HCT116 (cell line): ENCODE measurements at regions not wholly inside any gene's neighbourhood (a gene's known extent, or its start where the extent isn't known, plus 50 kb on each side); places are given as distances from the start of the nearest gene placed in this dataset.

Source experiments
- CTCF ChIP-seq, 3 experiments: fragments of 200-600 bp in 1 of 3; sonication (generic) in 1 of 3; IDR thresholded peaks in 2 of 3; conservative IDR thresholded peaks in 1 of 3; 2 replicates each; pipeline ENCODE4 v1.5.1; 2012 to 2017; ENCODE audit warnings: low read depth in 2 of 3, low read length in 2 of 3, antibody characterized with exemption in 1 of 3, borderline replicate concordance in 1 of 3, control low read depth in 1 of 3, mild to moderate bottlenecking in 1 of 3, mixed read lengths in 1 of 3, mixed run types in 1 of 3, moderate library complexity in 1 of 3; ENCODE audit not compliant: insufficient read depth in 1 of 3
- EZH2 ChIP-seq: fragments of 200-600 bp; sonication (generic); IDR thresholded peaks from 2 replicates; pipeline ENCODE4 v1.6.1; 2017; ENCODE audit warnings: antibody characterized with exemption, mixed run types
- EZH2phosphoT487 ChIP-seq: fragments of 200-600 bp; IDR thresholded peaks from 2 replicates; pipeline ENCODE4 v1.6.1; 2018; ENCODE audit warnings: antibody characterized with exemption, borderline replicate concordance
- POLR2A ChIP-seq: IDR thresholded peaks from 2 replicates; pipeline ENCODE4 v1.7.0; 2011; ENCODE audit warnings: borderline replicate concordance; ENCODE audit not compliant: insufficient read depth, insufficient read length; ENCODE audit errors: extremely low read depth
- RAD21 ChIP-seq: IDR thresholded peaks from 2 replicates; pipeline ENCODE4 v1.6.1; 2012; ENCODE audit warnings: low read depth, mild to moderate bottlenecking
- REST ChIP-seq: IDR thresholded peaks from 2 replicates; pipeline ENCODE4 v1.6.1; 2012; ENCODE audit warnings: low read depth
- SP1 ChIP-seq: IDR thresholded peaks from 2 replicates; pipeline ENCODE4 v1.6.1; 2012; ENCODE audit warnings: low read depth
- SRF ChIP-seq: IDR thresholded peaks from 2 replicates; pipeline ENCODE4 v1.6.1; 2012; ENCODE audit warnings: low read depth
- TCF7L2 ChIP-seq: IDR thresholded peaks from 2 replicates; pipeline ENCODE4 v1.7.0; 2011; ENCODE audit warnings: borderline replicate concordance, inconsistent platforms; ENCODE audit not compliant: insufficient read depth, insufficient read length; ENCODE audit errors: extremely low read depth
- YY1 ChIP-seq: IDR thresholded peaks from 2 replicates; pipeline ENCODE4 v1.6.1; 2011; ENCODE audit warnings: low read length, low read depth, moderate library complexity, mild to moderate bottlenecking; ENCODE audit not compliant: insufficient replicate concordance; ENCODE audit errors: extremely low read depth
- ZFX ChIP-seq: fragments of 450-650 bp; IDR thresholded peaks from 2 replicates; pipeline ENCODE4 v1.6.1; 2017
- TF ChIP-seq, protein P1 (sequence below): IDR thresholded peaks from 2 replicates; pipeline ENCODE4 v1.6.1; 2012

DNA sequence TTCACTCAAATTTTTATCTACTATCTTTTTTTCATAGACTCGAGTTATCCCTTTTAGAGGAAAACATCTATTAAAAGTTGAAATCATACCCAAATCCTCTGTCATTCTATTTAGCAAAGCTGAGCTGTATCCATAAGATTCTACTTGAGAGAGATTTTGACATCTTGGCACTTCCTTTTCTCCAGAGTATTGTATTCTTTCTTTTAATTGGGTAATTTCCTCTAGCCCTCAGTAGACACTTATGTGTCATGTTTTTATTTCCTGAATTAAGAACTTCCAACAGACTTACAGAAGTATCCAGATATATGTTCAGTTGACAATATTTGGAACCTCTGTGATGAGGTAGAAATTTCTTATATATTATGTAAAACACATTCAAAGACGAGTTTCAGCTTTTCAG lies 201.6 kb upstream of the NR3C2 start:
- TF ChIP-seq POLR2A (no peak), CTCF (IDR thresholded peaks at IDR 0.05 in 2 of 3, conservative IDR thresholded peaks at IDR 0.05 in 1 of 3; ENCODE audit: borderline replicate concordance in 1 of 3, insufficient read depth in 1 of 3, low read depth in 2 of 3, low read length in 2 of 3) (no peak), EZH2phosphoT487 (no peak), YY1 (no peak), ZFX (no peak), EZH2 (no peak), TCF7L2 (no peak), SP1 (no peak), REST (no peak), RAD21 (no peak), SRF (no peak)
- TF ChIP-seq, protein P1, sequence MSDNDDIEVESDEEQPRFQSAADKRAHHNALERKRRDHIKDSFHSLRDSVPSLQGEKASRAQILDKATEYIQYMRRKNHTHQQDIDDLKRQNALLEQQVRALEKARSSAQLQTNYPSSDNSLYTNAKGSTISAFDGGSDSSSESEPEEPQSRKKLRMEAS: no peak
